ENCODE measurements at regions not wholly inside any gene's neighbourhood (a gene's known extent, or its start where the extent isn't known, plus 50 kb on each side); places are given as distances from the start of the nearest gene placed in this dataset.
A peak's percentile ranks its signal among the peaks of the same experiment; 100 is the strongest.
"Not testable (repeated sequence)": the region's sequence is repeated elsewhere in the genome, so short reads cannot be mapped to it uniquely, and the experiment has no call there.

DNA sequence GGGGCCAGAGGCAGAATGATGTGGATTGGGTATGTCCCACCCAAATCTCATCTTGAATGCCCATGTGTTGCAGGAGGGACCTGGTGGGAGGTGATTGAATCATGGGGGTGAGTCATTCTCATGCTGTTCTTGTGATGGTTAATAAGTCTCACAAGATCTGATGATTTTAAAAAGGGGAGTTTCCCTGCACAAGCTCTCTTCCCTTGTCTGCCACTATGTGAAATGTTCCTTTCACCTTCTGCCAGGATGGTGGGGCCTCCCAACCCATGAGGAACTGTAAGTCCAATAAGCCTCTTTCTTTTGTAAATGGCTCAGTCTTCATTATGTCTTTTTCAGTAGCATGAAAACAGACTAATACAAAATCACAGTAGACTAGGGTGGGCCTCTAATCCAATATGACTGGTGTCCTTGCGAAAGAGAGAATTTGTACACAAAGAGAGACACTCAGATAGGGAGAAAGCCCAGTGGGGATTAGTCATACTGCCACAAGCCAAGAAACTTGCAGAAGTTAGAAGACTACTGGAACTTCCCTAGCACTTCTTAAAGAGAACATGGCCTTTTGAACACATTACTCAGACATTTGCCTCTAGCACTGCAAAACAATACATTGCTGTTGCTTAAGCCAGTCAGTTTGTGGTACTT lies 68.4 kb downstream of the ANXA1 start:
- peak in 1 of 2 donors; percentile 23 for DNase-seq (ENCODE audit: low read depth in 2 of 2)

- no peak for DNase-seq (ENCODE audit: low read depth in 2 of 2)
Observed at GRCh38 chr9:73223594-73223993, 71.9 kb downstream of the ANXA1 start.

DNA sequence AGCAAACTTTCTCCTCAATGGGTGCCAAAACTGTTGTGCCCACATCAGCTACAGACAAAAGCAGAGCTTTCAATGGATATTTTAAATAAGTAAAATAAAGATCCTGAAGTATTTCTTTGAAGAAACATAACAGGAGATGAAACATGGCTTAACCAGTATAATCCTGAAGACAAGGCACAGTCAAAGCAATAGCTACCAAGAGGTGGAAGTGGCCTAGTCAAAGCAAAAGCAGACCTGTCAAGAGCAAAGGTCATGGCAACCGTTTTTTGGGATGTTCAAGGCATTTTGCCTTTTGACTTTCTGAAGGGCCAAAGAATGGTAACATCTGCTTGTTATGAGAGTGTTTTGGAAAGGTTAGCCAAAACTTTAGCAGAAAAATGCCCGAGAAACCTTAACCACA lies 77.9 kb downstream of the ANXA1 start:
- no peak for DNase-seq (ENCODE audit: low read depth in 2 of 2)

DNA sequence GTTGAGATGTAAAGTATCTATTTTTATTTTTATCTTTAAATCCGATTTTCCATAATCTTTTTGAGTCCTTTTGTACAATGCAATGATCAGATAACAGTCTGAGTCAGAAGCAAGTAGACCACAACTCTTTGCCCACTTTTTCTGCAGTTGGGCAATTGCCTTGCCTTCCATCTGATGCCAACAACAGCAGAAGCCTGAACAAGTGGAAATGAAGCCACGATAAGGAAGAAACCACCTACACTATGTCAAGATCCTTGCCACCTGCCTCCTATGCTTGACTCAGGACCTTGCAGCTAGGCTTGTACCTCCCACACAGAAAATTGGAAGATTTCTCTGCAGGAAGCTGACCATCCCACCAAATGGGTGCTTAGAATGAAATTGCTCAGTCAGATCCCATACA lies 78.6 kb downstream of the ANXA1 start:
- DNase-seq (ENCODE audit: low read depth in 2 of 2) = no peak

- no peak for DNase-seq (ENCODE audit: low read depth in 2 of 2)
Observed at GRCh38 chr9:73231203-73231602, 79.5 kb downstream of the ANXA1 start.

GRCh38 chr9:73233359-73234007 lies 81.8 kb downstream of the ANXA1 start:
- no peak for DNase-seq (ENCODE audit: low read depth in 2 of 2)

DNA sequence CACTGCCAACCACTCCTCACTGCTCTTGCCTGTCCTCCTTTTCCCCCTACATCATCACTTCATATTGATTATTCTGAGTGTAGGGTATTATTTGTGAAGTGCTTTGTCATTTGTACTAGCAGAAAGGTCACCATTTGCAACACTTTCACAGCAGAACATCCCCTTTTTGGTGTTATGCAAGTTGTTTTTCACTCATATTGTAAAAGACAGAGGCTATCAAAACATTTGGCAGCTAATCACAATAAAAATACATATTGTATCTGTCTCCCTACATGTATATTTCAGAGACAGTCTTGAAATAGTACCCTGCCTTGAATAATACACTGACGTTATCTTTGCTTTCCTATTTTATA lies 82.3 kb downstream of the ANXA1 start:
- DNase-seq (ENCODE audit: low read depth in 2 of 2) = no peak

- no peak for DNase-seq (ENCODE audit: low read depth in 2 of 2)
Observed at GRCh38 chr9:73237140-73237539, 85.5 kb downstream of the ANXA1 start.

- no peak for DNase-seq (ENCODE audit: low read depth in 2 of 2)
Observed at GRCh38 chr9:73239570-73240265, 88.1 kb downstream of the ANXA1 start.

DNA sequence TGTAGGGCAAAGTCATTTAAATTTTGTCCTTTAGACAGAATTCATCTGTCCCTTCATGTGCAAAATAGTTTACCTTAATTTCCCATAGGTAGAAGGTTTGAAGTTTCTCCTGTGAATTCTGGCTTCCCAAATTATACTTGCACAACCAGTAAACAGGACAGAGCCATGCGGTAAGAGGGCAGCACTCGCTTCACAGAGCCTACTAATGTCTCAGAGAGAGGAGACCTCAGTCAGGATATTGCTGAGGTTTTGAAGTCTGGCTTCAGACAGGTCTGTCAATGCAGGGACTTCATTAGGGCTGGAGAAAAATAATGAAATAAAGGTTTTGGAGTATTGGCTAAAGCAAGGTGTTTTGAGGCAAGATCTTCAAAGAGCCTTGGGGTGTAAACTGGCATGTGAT lies 91.4 kb downstream of the ANXA1 start:
- DNase-seq (ENCODE audit: low read depth in 2 of 2) = no peak

DNA sequence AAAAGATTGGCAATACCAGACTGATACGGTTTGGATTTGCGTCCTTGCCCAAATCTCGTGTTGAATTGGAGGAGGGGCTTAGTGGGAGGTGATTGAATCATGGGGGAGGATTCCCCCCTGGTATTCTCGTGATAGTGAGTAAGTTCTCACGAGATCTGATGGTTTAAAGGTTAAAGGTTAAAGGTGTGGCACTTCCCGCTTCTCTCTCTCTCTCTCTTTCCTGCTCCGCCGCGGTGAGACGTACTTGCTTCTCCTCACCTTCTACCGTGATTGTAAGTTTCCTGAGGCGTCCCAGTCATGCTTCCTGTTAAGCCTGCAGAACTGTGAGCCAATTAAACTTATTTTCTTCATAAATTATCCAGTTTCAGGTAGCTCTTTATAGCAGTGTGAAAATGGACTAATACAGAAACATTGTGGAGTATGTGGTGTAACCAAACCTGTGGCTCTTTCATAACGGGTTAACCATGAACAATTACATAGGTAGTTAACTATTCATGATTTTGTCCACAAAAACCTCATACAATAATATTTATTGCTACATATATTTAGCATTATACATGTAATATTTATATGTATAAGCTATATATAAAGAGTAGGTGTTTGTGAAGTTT lies 107.5 kb downstream of the ANXA1 start:
- no peak for DNase-seq (ENCODE audit: low read depth in 2 of 2)

GRCh38 chr9:73260506-73260905 lies 108.8 kb downstream of the ANXA1 start:
- no peak for DNase-seq (ENCODE audit: low read depth in 2 of 2)

- DNase-seq (ENCODE audit: low read depth in 2 of 2) = no peak
Observed at GRCh38 chr9:73264631-73265030, 113.0 kb downstream of the ANXA1 start.

DNA sequence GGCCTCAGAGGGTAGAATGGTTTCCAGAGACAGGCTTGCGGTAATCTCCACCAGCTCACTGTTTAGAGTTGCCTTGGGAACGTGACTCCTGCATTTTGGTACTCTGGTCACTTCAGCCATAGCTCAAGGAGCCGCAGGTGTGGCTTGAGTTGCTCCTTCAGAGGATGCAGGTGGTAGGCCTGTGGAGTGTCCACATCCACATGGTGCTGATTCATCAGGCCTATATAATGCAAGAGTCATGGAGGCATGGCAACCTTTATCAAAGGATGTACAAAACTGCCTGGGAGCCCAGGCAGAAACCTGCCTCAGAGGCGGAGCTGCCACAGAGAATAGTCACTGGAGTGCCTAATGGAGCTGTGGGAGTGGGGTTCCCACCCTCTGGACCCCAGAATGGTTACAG lies 114.2 kb downstream of the ANXA1 start:
- DNase-seq (ENCODE audit: low read depth in 2 of 2) = no peak

- DNase-seq (ENCODE audit: low read depth in 2 of 2) = no peak
Observed at GRCh38 chr9:73269430-73270101, 117.9 kb downstream of the ANXA1 start.

DNA sequence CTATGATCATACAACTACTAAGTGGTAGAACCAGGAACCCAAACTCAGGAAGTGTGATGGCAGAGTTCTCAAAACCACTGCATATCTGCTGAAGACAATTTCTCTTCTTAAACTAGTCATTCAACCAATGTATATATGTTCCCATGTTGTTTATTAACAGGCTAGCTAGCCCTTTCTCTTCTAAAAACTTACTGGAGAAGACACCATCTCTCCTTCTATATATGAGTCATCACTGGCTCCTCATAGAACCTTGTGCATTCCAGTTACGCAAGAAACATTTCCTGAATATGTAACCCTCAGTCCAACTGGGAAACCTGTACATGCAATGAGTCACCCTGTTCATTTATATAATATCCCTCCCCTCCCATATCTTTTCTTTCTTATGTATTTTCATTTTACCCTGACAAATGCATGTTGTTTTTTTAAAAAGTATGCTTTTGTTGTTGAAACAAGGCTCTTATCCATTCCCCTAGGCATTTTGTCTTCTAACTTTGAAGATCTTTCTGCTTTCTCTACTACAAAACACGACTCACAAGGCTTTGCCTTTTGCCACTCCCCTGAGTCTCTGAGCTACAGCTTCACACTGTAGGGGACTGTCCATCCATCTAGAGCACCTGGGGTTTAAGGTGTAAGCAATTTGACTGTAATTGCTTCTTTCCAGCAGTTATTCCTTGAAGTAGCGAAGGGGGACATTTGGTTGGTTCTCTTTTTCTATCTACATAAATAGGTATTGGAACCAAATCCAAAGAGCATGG lies 119.5 kb downstream of the ANXA1 start:
- DNase-seq (ENCODE audit: low read depth in 2 of 2) = no peak

DNA sequence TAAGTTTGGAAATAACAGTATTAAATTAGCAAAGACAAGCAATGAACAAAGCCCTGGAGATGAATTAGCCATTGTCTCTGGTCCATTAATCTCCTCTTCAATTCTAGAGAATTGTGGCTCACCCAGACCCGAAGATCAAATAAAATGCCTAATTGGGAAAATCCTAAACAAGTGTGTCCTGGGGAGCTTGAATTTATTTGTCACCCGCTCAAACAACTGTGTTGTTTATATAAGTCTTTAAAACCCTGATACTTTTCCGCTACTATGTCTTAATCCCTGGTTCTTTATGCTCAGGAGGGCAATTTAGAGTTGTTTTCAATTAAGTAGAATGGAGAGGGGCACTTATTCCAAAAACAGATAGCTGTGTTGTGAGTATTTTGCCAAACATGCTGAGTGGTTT lies 128.4 kb downstream of the ANXA1 start:
- no peak for DNase-seq (ENCODE audit: low read depth in 2 of 2)

GRCh38 chr9:73284377-73284776 lies 132.7 kb downstream of the ANXA1 start:
- no peak for DNase-seq (ENCODE audit: low read depth in 2 of 2)

DNA sequence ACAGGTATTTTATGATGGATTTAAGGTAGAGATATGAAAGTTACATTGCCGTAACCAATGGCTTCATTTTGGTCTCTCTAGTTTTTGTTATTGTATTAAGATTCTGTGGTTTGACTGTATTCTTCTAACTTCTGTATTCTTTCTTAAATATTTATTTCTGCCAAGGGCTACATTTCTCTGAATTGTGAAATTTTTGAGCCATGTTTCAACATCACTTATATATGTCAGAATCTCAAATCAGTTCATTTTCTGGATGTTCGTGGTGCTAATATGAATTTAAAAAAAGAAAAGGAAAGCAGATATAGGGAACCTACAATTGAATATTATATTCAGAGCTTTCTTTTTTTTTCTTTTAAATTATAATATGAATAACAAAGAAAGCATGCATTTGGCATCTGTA lies 142.7 kb downstream of the ANXA1 start:
- no peak for DNase-seq (ENCODE audit: low read depth in 2 of 2)

DNA sequence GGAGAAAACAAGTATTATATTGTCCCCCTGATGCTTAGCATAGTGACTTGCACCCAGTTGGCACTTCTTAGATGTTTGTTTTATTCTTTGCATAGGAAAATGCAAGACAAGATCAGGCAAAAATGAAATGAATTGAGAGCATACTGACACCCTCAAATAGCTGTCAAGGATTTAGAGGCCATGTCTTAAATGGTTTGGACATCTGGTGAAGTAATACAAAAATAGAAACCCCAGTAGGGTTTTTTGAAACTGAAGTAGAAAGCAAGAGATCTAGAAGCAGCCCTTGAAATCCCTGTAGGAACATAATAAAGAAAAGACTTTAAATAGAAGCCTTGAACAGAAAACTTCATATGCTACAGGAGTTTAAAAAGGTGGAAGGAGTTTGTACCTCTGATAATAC lies 174.3 kb downstream of the ANXA1 start:
- no peak for DNase-seq (ENCODE audit: low read depth in 2 of 2)

GRCh38 chr9:73327149-73327548 lies 175.5 kb downstream of the ANXA1 start:
- no peak for DNase-seq (ENCODE audit: low read depth in 2 of 2)

DNA sequence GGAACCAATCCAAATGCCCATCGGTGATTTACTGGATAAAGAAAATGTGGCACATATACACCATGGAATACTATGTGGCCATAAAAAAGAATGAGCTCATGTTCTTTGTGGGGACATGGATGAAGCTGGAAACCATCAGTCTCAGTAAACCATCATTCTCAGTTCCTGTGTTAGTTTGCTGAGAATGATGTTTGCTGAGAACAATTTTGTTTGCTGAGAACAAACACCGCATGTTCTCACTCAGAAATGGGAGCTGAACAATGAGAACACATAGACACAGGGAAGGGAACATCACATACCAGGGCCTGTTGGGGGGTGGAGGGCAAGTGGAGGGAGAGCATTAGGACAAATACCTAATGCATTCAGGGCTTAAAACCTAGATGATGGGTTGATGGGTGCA lies 185.5 kb downstream of the ANXA1 start:
- DNase-seq (ENCODE audit: low read depth in 2 of 2) = not testable (repeated sequence)

All from stimulated activated CD4-positive, alpha-beta T cell treated with anti-CD3 and anti-CD28 coated beads, Interleukin-4, amount 100 ng/mL, for 48 hours (primary cell).